ENCODE measurements at regions not wholly inside any gene's neighbourhood (a gene's known extent, or its start where the extent isn't known, plus 50 kb on each side); places are given as distances from the start of the nearest gene placed in this dataset.

DNA sequence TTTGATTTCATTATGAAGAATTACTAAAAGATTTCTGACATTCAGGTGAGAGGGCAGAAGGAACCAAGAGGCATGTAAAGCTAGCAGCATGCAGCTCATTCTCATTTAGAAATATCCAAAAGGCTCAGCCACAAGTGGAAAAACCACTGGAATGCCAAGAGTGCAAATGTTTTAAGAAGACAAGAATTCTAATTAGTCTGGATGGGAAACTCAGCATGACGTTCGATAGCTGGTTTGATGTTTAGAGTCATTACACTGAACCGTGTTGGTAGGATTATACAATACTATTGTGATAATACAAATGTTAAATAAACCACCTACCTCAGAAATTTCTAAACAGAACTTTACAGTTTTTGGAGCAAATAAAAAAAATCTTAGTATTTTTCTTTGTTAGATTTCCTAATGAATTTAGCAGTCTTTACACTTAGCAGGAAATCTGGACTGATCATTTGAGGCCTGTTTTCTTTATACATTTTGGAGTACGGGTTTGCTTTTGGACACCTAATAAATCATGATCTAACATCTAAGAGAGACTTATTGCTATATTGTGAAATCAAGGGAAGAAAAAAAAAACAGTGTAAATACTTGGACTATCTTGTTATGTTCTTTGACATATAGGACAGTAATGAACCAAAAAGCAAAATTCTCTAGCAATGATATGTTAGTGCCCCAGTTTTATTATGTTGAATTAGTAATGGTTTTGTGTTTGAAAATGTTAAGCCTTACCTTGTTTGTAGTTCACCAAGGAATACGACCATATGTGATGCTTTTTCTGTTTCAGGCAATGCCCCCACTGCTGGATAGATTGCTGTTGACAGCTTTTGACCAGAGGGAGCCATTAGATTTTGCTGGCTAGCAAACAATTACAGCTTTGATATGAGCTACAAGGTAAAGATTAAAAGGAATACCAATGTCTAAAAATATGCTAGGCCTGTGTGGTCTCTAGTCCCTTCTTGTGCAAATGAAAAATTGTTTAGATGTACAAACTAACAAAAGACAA is 354.1 kb upstream of the SEMA3A start:
- TF ChIP-seq, protein P1, sequence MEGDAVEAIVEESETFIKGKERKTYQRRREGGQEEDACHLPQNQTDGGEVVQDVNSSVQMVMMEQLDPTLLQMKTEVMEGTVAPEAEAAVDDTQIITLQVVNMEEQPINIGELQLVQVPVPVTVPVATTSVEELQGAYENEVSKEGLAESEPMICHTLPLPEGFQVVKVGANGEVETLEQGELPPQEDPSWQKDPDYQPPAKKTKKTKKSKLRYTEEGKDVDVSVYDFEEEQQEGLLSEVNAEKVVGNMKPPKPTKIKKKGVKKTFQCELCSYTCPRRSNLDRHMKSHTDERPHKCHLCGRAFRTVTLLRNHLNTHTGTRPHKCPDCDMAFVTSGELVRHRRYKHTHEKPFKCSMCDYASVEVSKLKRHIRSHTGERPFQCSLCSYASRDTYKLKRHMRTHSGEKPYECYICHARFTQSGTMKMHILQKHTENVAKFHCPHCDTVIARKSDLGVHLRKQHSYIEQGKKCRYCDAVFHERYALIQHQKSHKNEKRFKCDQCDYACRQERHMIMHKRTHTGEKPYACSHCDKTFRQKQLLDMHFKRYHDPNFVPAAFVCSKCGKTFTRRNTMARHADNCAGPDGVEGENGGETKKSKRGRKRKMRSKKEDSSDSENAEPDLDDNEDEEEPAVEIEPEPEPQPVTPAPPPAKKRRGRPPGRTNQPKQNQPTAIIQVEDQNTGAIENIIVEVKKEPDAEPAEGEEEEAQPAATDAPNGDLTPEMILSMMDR (conservative IDR thresholded peaks at IDR 0.05 in 1 of 2, IDR thresholded peaks at IDR 0.05 in 1 of 2; ENCODE audit: extremely low read depth in 1 of 2, insufficient read depth in 1 of 2, low read depth in 1 of 2, low read length in 2 of 2): no peak
- no peak for TF ChIP-seq EZH2 (IDR thresholded peaks at IDR 0.05; ENCODE audit: borderline replicate concordance, low read length)
